Ectodermal cell (in vitro differentiated cells): ENCODE measurements at regions not wholly inside any gene's neighbourhood (a gene's known extent, or its start where the extent isn't known, plus 50 kb on each side); places are given as distances from the start of the nearest gene placed in this dataset.

Experiments
- H3K27ac ChIP-seq: 2 replicates; pipeline ENCODE4 v1.7.0; 2013; ENCODE audit warnings: mild to moderate bottlenecking, low read depth, low read length; ENCODE audit not compliant: insufficient read depth, poor library complexity, severe bottlenecking
- H3K27me3 ChIP-seq: 2 replicates; pipeline ENCODE4 v1.7.0; 2013; ENCODE audit warnings: mild to moderate bottlenecking, low read length; ENCODE audit not compliant: insufficient read depth, control insufficient read depth, poor library complexity, severe bottlenecking
- H3K36me3 ChIP-seq: one replicate; pipeline ENCODE4 v1.7.0; 2013; ENCODE audit warnings: low read length; ENCODE audit not compliant: control insufficient read depth, insufficient read depth
- H3K4me1 ChIP-seq: one replicate; pipeline ENCODE4 v1.7.0; 2013; ENCODE audit warnings: low read length; ENCODE audit not compliant: control insufficient read depth, insufficient read depth
- H3K4me3 ChIP-seq: 2 replicates; pipeline ENCODE4 v1.7.0; 2013; ENCODE audit warnings: low read depth, low read length, control low read depth; ENCODE audit not compliant: insufficient read depth
- H3K9me3 ChIP-seq: 2 replicates; pipeline ENCODE4 v1.7.0; 2013; ENCODE audit warnings: mild to moderate bottlenecking, low read length, moderate library complexity; ENCODE audit not compliant: control insufficient read depth
- WGBS, 2 experiments: methylation state at CpG; one replicate each; pipeline ENCODE4 v1.1.7; 2013; ENCODE audit warnings: missing lambda C conversion rate in 2 of 2; 5-methylcytosine and 5-hydroxymethylcytosine counted together

- Histone ChIP-seq H3K4me3 (no peak overlapping the region), H3K9me3 (no peaks in the 10 kb centered on the region), H3K4me1 (no peaks in the 10 kb centered on the region), H3K36me3 (no peaks in the 10 kb centered on the region), H3K27me3 (no peaks in the 10 kb centered on the region), H3K27ac (no peak overlapping the region)
- 93 to 97% methylated on average over 2 of the region's 2 CpGs for WGBS, 2 experiments
Observed at GRCh38 chr5:11985993-11986392, 81.7 kb upstream of the CTNND2 start.

- H3K4me3 ChIP-seq = no peak overlapping the region
- no peaks in the 10 kb centered on the region for H3K4me1 ChIP-seq
- no peak overlapping the region for H3K27ac ChIP-seq
- no peaks in the 10 kb centered on the region for H3K27me3 ChIP-seq
- H3K36me3 ChIP-seq = no peaks in the 10 kb centered on the region
- WGBS, 2 experiments = 91 to 94% methylated on average over 1 of the region's 1 CpG
- H3K9me3 ChIP-seq = no peaks in the 10 kb centered on the region
Observed at GRCh38 chr5:11984196-11984595, 80.0 kb upstream of the CTNND2 start.

- H3K36me3 ChIP-seq = no peaks in the 10 kb centered on the region
- no peak overlapping the region for H3K4me3 ChIP-seq
- WGBS, 2 experiments = 99 to 100% methylated on average over 3 of the region's 3 CpGs
- H3K9me3 ChIP-seq = no peaks in the 10 kb centered on the region
- H3K27ac ChIP-seq = no peak overlapping the region
- H3K27me3 ChIP-seq = no peaks in the 10 kb centered on the region
- H3K4me1 ChIP-seq = no peaks in the 10 kb centered on the region
Observed at GRCh38 chr5:11981986-11982385, 77.7 kb upstream of the CTNND2 start.

GRCh38 chr5:11977904-11978303 lies 73.7 kb upstream of the CTNND2 start:
- Histone ChIP-seq H3K27ac (no peak overlapping the region), H3K36me3 (no peaks in the 10 kb centered on the region)
- 100% methylated on average over 1 to 2 of the region's 2 CpGs for WGBS, 2 experiments

GRCh38 chr5:11973469-11973868 lies 69.2 kb upstream of the CTNND2 start:
- 91 to 94% methylated on average over 7 of the region's 7 CpGs for WGBS, 2 experiments
- no peak overlapping the region for H3K4me3 ChIP-seq
- no peaks in the 10 kb centered on the region for H3K9me3 ChIP-seq
- no peaks in the 10 kb centered on the region for H3K27me3 ChIP-seq
- H3K27ac ChIP-seq = no peak overlapping the region
- H3K36me3 ChIP-seq = no peaks in the 10 kb centered on the region
- H3K4me1 ChIP-seq = no peaks in the 10 kb centered on the region

More at GRCh38 chr5:11977904-11978303, 73.7 kb upstream of the CTNND2 start:
- Histone ChIP-seq H3K4me1 (no peaks in the 10 kb centered on the region), H3K9me3 (no peaks in the 10 kb centered on the region), H3K27me3 (no peaks in the 10 kb centered on the region), H3K4me3 (no peak overlapping the region)

- H3K4me3 ChIP-seq = no peak overlapping the region
- WGBS, 2 experiments = 91 to 96% methylated on average over 1 to 3 of the region's 3 CpGs
Observed at GRCh38 chr5:11963227-11963626, 59.0 kb upstream of the CTNND2 start.

GRCh38 chr5:11962122-11962521 lies 57.9 kb upstream of the CTNND2 start:
- Histone ChIP-seq H3K27me3 (no peaks in the 10 kb centered on the region), H3K4me3 (no peak overlapping the region), H3K9me3 (no peaks in the 10 kb centered on the region), H3K36me3 (no peaks in the 10 kb centered on the region), H3K27ac (no peak overlapping the region), H3K4me1 (no peaks in the 10 kb centered on the region)
- WGBS, 2 experiments = 84 to 87% methylated on average over 4 of the region's 4 CpGs

More at GRCh38 chr5:11963227-11963626, 59.0 kb upstream of the CTNND2 start:
- no peaks in the 10 kb centered on the region for H3K36me3 ChIP-seq
- no peak overlapping the region for H3K27ac ChIP-seq
- H3K4me1 ChIP-seq = no peaks in the 10 kb centered on the region
- no peaks in the 10 kb centered on the region for H3K27me3 ChIP-seq
- no peaks in the 10 kb centered on the region for H3K9me3 ChIP-seq

GRCh38 chr5:11958321-11958720 lies 54.1 kb upstream of the CTNND2 start:
- Histone ChIP-seq H3K36me3 (no peaks in the 10 kb centered on the region), H3K27ac (no peak overlapping the region), H3K4me1 (no peaks in the 10 kb centered on the region), H3K9me3 (no peaks in the 10 kb centered on the region), H3K27me3 (no peaks in the 10 kb centered on the region), H3K4me3 (no peak overlapping the region)
- 83 to 84% methylated on average over 2 of the region's 2 CpGs for WGBS, 2 experiments

GRCh38 chr5:11955331-11955730 lies 51.1 kb upstream of the CTNND2 start:
- Histone ChIP-seq H3K27me3 (no peaks in the 10 kb centered on the region), H3K27ac (no peak overlapping the region), H3K4me1 (no peaks in the 10 kb centered on the region), H3K36me3 (no peaks in the 10 kb centered on the region), H3K4me3 (no peak overlapping the region), H3K9me3 (no peaks in the 10 kb centered on the region)
